SK-N-SH treated with all-trans-retinoic acid at 6 μM for 48 hours (cell line): ENCODE measurements at regions not wholly inside any gene's neighbourhood (a gene's known extent, or its start where the extent isn't known, plus 50 kb on each side); places are given as distances from the start of the nearest gene placed in this dataset.

Experiments
- ARNTL ChIP-seq: fragments of 450-650 bp; formaldehyde crosslinking; IDR thresholded peaks from 2 replicates; pipeline ENCODE4 v1.5.0; 2020; ENCODE audit warnings: low read depth, mild to moderate bottlenecking, moderate library complexity, borderline replicate concordance
- ISL1 ChIP-seq: fragments of 250-450 bp; sonication (Bioruptor Pico); IDR thresholded peaks from 2 replicates; pipeline ENCODE4 v2.1.2; 2022; ENCODE audit warnings: mild to moderate bottlenecking, moderate library complexity
- ZFP3 ChIP-seq: fragments of 250-450 bp; sonication (Bioruptor Pico); IDR thresholded peaks from 2 replicates; pipeline ENCODE4 v1.5.0; 2020; ENCODE audit warnings: mild to moderate bottlenecking, moderate library complexity
- TF ChIP-seq, protein P1 (sequence below): fragments of 250-450 bp; sonication (Bioruptor Pico); IDR thresholded peaks from 2 replicates; pipeline ENCODE4 v1.8.0; 2020; ENCODE audit warnings: mild to moderate bottlenecking, moderate library complexity, borderline replicate concordance
- TF ChIP-seq, protein P2 (sequence below): fragments of 250-450 bp; sonication (Bioruptor Pico); IDR thresholded peaks from 2 replicates; pipeline ENCODE4 v1.8.0; 2021; ENCODE audit warnings: low read depth, mild to moderate bottlenecking, moderate library complexity, borderline replicate concordance

DNA sequence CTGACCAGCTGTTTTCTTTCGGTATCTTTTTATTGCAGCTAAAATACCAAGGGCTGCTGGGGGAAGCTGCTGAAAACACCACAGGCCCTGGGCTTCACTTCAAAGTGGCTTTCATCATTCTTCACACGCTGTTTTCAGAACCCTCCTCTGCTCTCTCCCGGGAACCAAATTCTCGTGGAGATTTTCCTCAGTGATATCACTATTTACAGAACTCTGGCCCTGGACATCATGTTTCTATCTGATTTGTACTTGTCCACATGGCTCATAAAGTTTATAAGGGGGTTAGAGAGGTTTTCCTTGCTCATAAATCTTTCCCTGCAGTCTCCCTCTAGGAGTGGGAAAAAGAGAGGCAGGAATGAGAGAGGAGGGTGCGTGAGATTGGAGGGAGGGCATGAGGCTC is 177.4 kb upstream of the NPVF start:
- TF ChIP-seq ARNTL (CRISPR knock-in tag) (no peak), ZFP3 (CRISPR knock-in tag) (no peak), ISL1 (CRISPR knock-in tag) (no peak)
- TF ChIP-seq, protein P1, sequence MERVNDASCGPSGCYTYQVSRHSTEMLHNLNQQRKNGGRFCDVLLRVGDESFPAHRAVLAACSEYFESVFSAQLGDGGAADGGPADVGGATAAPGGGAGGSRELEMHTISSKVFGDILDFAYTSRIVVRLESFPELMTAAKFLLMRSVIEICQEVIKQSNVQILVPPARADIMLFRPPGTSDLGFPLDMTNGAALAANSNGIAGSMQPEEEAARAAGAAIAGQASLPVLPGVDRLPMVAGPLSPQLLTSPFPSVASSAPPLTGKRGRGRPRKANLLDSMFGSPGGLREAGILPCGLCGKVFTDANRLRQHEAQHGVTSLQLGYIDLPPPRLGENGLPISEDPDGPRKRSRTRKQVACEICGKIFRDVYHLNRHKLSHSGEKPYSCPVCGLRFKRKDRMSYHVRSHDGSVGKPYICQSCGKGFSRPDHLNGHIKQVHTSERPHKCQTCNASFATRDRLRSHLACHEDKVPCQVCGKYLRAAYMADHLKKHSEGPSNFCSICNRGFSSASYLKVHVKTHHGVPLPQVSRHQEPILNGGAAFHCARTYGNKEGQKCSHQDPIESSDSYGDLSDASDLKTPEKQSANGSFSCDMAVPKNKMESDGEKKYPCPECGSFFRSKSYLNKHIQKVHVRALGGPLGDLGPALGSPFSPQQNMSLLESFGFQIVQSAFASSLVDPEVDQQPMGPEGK (CRISPR knock-in tag): no peak
- TF ChIP-seq, protein P2, sequence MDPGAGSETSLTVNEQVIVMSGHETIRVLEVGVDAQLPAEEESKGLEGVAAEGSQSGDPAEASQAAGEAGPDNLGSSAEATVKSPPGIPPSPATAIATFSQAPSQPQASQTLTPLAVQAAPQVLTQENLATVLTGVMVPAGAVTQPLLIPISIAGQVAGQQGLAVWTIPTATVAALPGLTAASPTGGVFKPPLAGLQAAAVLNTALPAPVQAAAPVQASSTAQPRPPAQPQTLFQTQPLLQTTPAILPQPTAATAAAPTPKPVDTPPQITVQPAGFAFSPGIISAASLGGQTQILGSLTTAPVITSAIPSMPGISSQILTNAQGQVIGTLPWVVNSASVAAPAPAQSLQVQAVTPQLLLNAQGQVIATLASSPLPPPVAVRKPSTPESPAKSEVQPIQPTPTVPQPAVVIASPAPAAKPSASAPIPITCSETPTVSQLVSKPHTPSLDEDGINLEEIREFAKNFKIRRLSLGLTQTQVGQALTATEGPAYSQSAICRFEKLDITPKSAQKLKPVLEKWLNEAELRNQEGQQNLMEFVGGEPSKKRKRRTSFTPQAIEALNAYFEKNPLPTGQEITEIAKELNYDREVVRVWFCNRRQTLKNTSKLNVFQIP (CRISPR knock-in tag): no peak
